Lower leg skin (tissue), 4 donors: ENCODE measurements at regions not wholly inside any gene's neighbourhood (a gene's known extent, or its start where the extent isn't known, plus 50 kb on each side); places are given as distances from the start of the nearest gene placed in this dataset.

Source experiments
- DNase-seq, 2 donors: peaks; one replicate each; pipeline ENCODE4 v3.0.0-alpha.2; 2019; ENCODE audit warnings: low spot score in 2 of 2
- H3K4me3 ChIP-seq: fragments of 200-600 bp; sonication (generic); 2 replicates; pipeline ENCODE4 v1.5.1; 2017; ENCODE audit warnings: mild to moderate bottlenecking, low read depth; ENCODE audit not compliant: poor library complexity, severe bottlenecking
- CTCF ChIP-seq, 3 donors: fragments of 450-650 bp; IDR thresholded peaks; one replicate each; pipeline ENCODE4 v1.5.1; 2016; ENCODE audit warnings: antibody characterized with exemption in 3 of 3, mild to moderate bottlenecking in 3 of 3, moderate library complexity in 2 of 3
- POLR2A ChIP-seq, 2 donors: fragments of 450-650 bp; IDR thresholded peaks; one replicate each; pipeline ENCODE4 v1.6.1; 2016 to 2017; ENCODE audit warnings: antibody characterized with exemption in 2 of 2, mild to moderate bottlenecking in 1 of 2, moderate library complexity in 1 of 2
- WGBS, 2 donors: methylation state at CpG; one replicate each; pipeline ENCODE4 v1.1.5; 2018; 5-methylcytosine and 5-hydroxymethylcytosine counted together
- intact Hi-C: fragments of 100-400 bp; cut with DNase I; formaldehyde crosslinking; loops from one replicate; pipeline ENCODE4 v1.15.0; 2023; ENCODE audit warnings: low total_unique reads

- DNase-seq = no peak
- intact Hi-C loops = no loop called here
- TF ChIP-seq CTCF (IDR thresholded peaks at IDR 0.05) (no peak), POLR2A (IDR thresholded peaks at IDR 0.05) (no peak)
- 56 to 73% methylated on average over 9 of the region's 9 CpGs for WGBS, 2 donors
- no peak overlapping the region for H3K4me3 ChIP-seq
Observed at GRCh38 chr11:70760416-70761020, 362.2 kb downstream of the CTTN start.

GRCh38 chr11:70761094-70761907 is 363.0 kb downstream of the CTTN start:
- H3K4me3 ChIP-seq = no peak overlapping the region
- no peak for DNase-seq
- TF ChIP-seq POLR2A (IDR thresholded peaks at IDR 0.05) (no peak), CTCF (IDR thresholded peaks at IDR 0.05) (no peak)
- intact Hi-C loops = no loop called here
- WGBS, 2 donors = 82 to 93% methylated on average over 10 to 13 of the region's 13 CpGs

- intact Hi-C loops = no loop called here
- no peak overlapping the region for H3K4me3 ChIP-seq
- DNase-seq = no peak
- TF ChIP-seq POLR2A (IDR thresholded peaks at IDR 0.05) = no peak
- TF ChIP-seq CTCF (IDR thresholded peaks at IDR 0.05) = no peak
- WGBS, 2 donors = 77 to 78% methylated on average over 11 of the region's 11 CpGs
Observed at GRCh38 chr11:70761908-70762337, 363.6 kb downstream of the CTTN start.

- H3K4me3 ChIP-seq = no peak overlapping the region
- DNase-seq = no peak
- TF ChIP-seq POLR2A (IDR thresholded peaks at IDR 0.05) = no peak
- TF ChIP-seq CTCF (IDR thresholded peaks at IDR 0.05) = no peak
- 80 to 83% methylated on average over 7 of the region's 7 CpGs for WGBS, 2 donors
- intact Hi-C loops = no loop called here
Observed at GRCh38 chr11:70762810-70763209, 364.5 kb downstream of the CTTN start.

GRCh38 chr11:70763606-70764005 is 365.3 kb downstream of the CTTN start:
- no peak for DNase-seq
- TF ChIP-seq CTCF (IDR thresholded peaks at IDR 0.05) (no peak), POLR2A (IDR thresholded peaks at IDR 0.05) (no peak)
- WGBS, 2 donors = 51 to 57% methylated on average over 2 to 3 of the region's 3 CpGs
- H3K4me3 ChIP-seq = no peak overlapping the region
- intact Hi-C loops = no loop called here
